Fibroblast of lung (primary cell): ENCODE measurements at regions not wholly inside any gene's neighbourhood (a gene's known extent, or its start where the extent isn't known, plus 50 kb on each side); places are given as distances from the start of the nearest gene placed in this dataset.

ENCODE experiments used
- CTCF ChIP-seq, 2 donors: IDR thresholded peaks in 1 of 2; conservative IDR thresholded peaks in 1 of 2; 1 replicate in 1 of 2; 2 replicates in 1 of 2; pipeline ENCODE4 v1.5.1; 2011 to 2012; ENCODE audit warnings: low read length in 2 of 2, control low read depth in 1 of 2, inconsistent platforms in 1 of 2, low read depth in 1 of 2, mild to moderate bottlenecking in 1 of 2
- EZH2 ChIP-seq: IDR thresholded peaks from 2 replicates; pipeline ENCODE4 v1.5.1; 2012; ENCODE audit warnings: low read length, control low read depth, mild to moderate bottlenecking; ENCODE audit errors: missing control alignments

GRCh38 chr2:6773694-6774044 lies 92.0 kb downstream of the CMPK2 start:
- TF ChIP-seq CTCF (conservative IDR thresholded peaks at IDR 0.05 in 1 of 2, IDR thresholded peaks at IDR 0.05 in 1 of 2; ENCODE audit: low read depth in 1 of 2, low read length in 2 of 2) (no peak), EZH2 (no peak)
